ENCODE measurements at regions not wholly inside any gene's neighbourhood (a gene's known extent, or its start where the extent isn't known, plus 50 kb on each side); places are given as distances from the start of the nearest gene placed in this dataset.

DNA sequence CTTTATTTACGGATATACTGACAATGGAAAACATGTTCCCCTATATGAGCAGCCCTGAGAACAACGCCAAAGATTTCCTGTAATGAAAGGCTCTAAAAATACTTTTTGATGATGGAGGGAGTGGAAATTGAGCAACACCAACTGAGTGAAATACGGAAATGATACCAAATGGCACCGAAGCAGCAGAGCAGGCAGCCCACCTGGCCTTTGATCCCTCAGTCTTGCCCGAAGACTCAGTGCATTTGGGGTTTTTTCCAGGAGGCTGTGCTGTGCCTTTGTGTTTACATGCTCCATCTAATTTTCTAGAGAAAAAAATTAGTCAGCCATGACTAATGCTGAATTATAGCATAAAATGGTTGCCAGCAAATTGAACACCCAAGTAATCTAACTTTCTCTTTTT, 169.9 kb upstream of the RBPJ start:
- H3K4me1 Mint-ChIP-seq, result peaks cover 0 to 2% (median 0%) of the 10 kb centered on the region in 3 donors
- no peak for ATAC-seq (replicated peaks in 1 of 4)
- 56% methylated on average over 3 of the region's 5 CpGs for WGBS (ENCODE audit: insufficient coverage)

GRCh38 chr4:26151615-26152014, 169.2 kb upstream of the RBPJ start:
- no peaks in the 10 kb centered on the region for H3K9me3 ChIP-seq
- peaks cover 0 to 2% of the 10 kb centered on the region in 2 experiments for H3K27me3 ChIP-seq (replicated peaks in 1 of 2; ENCODE audit: control insufficient read depth in 2 of 2, extremely low read depth in 1 of 2, insufficient read depth in 2 of 2, low read length in 1 of 2)
- H3K27ac ChIP-seq (ENCODE audit: low read length), result no peak overlapping the region
- H3K27ac Mint-ChIP-seq, result no peak overlapping the region
- H3K9me3 Mint-ChIP-seq, result no peaks in the 10 kb centered on the region
- H3K4me1 Mint-ChIP-seq, result peaks cover 0 to 2% (median 0%) of the 10 kb centered on the region in 3 donors
- no peak overlapping the region for H3K4me3 Mint-ChIP-seq
- no peak for ATAC-seq (replicated peaks in 1 of 4)
- H3K36me3 ChIP-seq (ENCODE audit: control insufficient read depth in 2 of 2, extremely low read depth in 1 of 2, insufficient read depth in 1 of 2, low read length in 1 of 2), result no peaks in the 10 kb centered on the region
- peaks cover 0 to 8% of the 10 kb centered on the region in 2 donors for H3K27me3 Mint-ChIP-seq
- POLR2A ChIA-PET, result no interaction called here
- no peak for DNase-seq
- 91% methylated on average over 6 of the region's 7 CpGs for WGBS (ENCODE audit: insufficient coverage)
- H3K4me1 ChIP-seq (ENCODE audit: control insufficient read depth in 1 of 2, extremely low read depth in 1 of 2, insufficient read depth in 2 of 2, low read length in 2 of 2), result no peaks in the 10 kb centered on the region
- no peaks in the 10 kb centered on the region for H3K36me3 Mint-ChIP-seq
- H3K4me3 ChIP-seq (ENCODE audit: control insufficient read depth in 1 of 2, extremely low read depth in 1 of 2, low read length in 1 of 2), result no peak overlapping the region
- CTCF ChIA-PET, result no interaction called here

More for the DNA sequence above, 169.9 kb upstream of the RBPJ start:
- H3K4me1 ChIP-seq (ENCODE audit: control insufficient read depth in 1 of 2, extremely low read depth in 1 of 2, insufficient read depth in 2 of 2, low read length in 2 of 2), result no peaks in the 10 kb centered on the region
- H3K9me3 ChIP-seq, result no peaks in the 10 kb centered on the region
- Mint-ChIP-seq H3K27me3 (peaks cover 0 to 8% of the 10 kb centered on the region in 2 donors), H3K9me3 (no peaks in the 10 kb centered on the region), H3K27ac (no peak overlapping the region), H3K4me3 (no peak overlapping the region), H3K36me3 (no peaks in the 10 kb centered on the region)
- H3K36me3 ChIP-seq (ENCODE audit: control insufficient read depth in 2 of 2, extremely low read depth in 1 of 2, insufficient read depth in 1 of 2, low read length in 1 of 2), result no peaks in the 10 kb centered on the region
- H3K27ac ChIP-seq (ENCODE audit: low read length), result no peak overlapping the region
- no peak overlapping the region for H3K4me3 ChIP-seq (ENCODE audit: control insufficient read depth in 1 of 2, extremely low read depth in 1 of 2, low read length in 1 of 2)
- POLR2A ChIA-PET, result no interaction called here
- H3K27me3 ChIP-seq (replicated peaks in 1 of 2; ENCODE audit: control insufficient read depth in 2 of 2, extremely low read depth in 1 of 2, insufficient read depth in 2 of 2, low read length in 1 of 2), result peaks cover 0 to 2% of the 10 kb centered on the region in 2 experiments
- DNase-seq, result no peak
- CTCF ChIA-PET, result no interaction called here

DNA sequence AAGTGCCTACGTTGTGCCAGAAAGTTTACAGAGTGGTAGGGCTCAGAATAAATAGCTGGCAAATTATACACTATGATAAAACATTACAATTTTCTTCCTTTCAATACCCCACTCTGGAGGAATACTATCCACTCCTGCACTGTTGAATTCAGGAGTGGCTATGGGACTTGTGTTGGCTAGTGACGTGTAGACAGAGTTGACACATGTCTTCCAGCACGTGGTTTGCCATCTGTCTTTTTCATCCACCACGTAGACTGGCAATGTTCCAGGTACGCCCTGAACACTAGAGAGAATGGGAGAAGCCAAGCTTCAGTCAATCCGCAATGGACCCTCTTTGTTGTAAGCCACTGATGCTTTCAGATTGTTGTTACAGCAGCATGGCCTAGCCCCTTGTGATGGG, 168.8 kb upstream of the RBPJ start:
- Mint-ChIP-seq H3K36me3 (no peaks in the 10 kb centered on the region), H3K27ac (no peak overlapping the region), H3K4me1 (peaks cover 0 to 2% (median 0%) of the 10 kb centered on the region in 3 donors), H3K9me3 (no peaks in the 10 kb centered on the region), H3K27me3 (peaks cover 0 to 8% of the 10 kb centered on the region in 2 donors), H3K4me3 (no peak overlapping the region)
- H3K36me3 ChIP-seq (ENCODE audit: control insufficient read depth in 2 of 2, extremely low read depth in 1 of 2, insufficient read depth in 1 of 2, low read length in 1 of 2), result no peaks in the 10 kb centered on the region
- ATAC-seq (replicated peaks in 1 of 4) (no peak), DNase-seq (no peak)
- H3K4me3 ChIP-seq (ENCODE audit: control insufficient read depth in 1 of 2, extremely low read depth in 1 of 2, low read length in 1 of 2), result no peak overlapping the region
- no peaks in the 10 kb centered on the region for H3K4me1 ChIP-seq (ENCODE audit: control insufficient read depth in 1 of 2, extremely low read depth in 1 of 2, insufficient read depth in 2 of 2, low read length in 2 of 2)
- POLR2A ChIA-PET, result no interaction called here
- no peak overlapping the region for H3K27ac ChIP-seq (ENCODE audit: low read length)
- H3K9me3 ChIP-seq, result no peaks in the 10 kb centered on the region
- CTCF ChIA-PET, result interaction anchor here in 1 of 2 donors (0.6 kb wide), 1 partner anchor 9 kb away, joined by 3 read pairs; no protein-coding TSS in a partner anchor
- WGBS (ENCODE audit: insufficient coverage), result 74% methylated on average over 5 of the region's 6 CpGs
- peaks cover 0 to 2% of the 10 kb centered on the region in 2 experiments for H3K27me3 ChIP-seq (replicated peaks in 1 of 2; ENCODE audit: control insufficient read depth in 2 of 2, extremely low read depth in 1 of 2, insufficient read depth in 2 of 2, low read length in 1 of 2)

- Mint-ChIP-seq H3K9me3 (peaks cover 0 to 3% (median 0%) of the 10 kb centered on the region in 3 donors), H3K4me3 (no peak overlapping the region), H3K27ac (no peak overlapping the region), H3K27me3 (peaks cover 0 to 7% of the 10 kb centered on the region in 2 donors), H3K4me1 (peaks cover 0 to 2% (median 0%) of the 10 kb centered on the region in 3 donors), H3K36me3 (no peaks in the 10 kb centered on the region)
- H3K27ac ChIP-seq (ENCODE audit: low read length), result no peak overlapping the region
- no peak overlapping the region for H3K4me3 ChIP-seq (ENCODE audit: control insufficient read depth in 1 of 2, extremely low read depth in 1 of 2, low read length in 1 of 2)
- DNase-seq (no peak), ATAC-seq (replicated peaks in 1 of 4) (no peak)
- H3K27me3 ChIP-seq (replicated peaks in 1 of 2; ENCODE audit: control insufficient read depth in 2 of 2, extremely low read depth in 1 of 2, insufficient read depth in 2 of 2, low read length in 1 of 2), result no peaks in the 10 kb centered on the region
- ChIA-PET CTCF (interaction anchor here in 1 of 2 donors (0.6 kb wide), 1 partner anchor 26 kb away, joined by 3 read pairs; no protein-coding TSS in a partner anchor), POLR2A (no interaction called here)
- no peaks in the 10 kb centered on the region for H3K36me3 ChIP-seq (ENCODE audit: control insufficient read depth in 2 of 2, extremely low read depth in 1 of 2, insufficient read depth in 1 of 2, low read length in 1 of 2)
- H3K4me1 ChIP-seq (ENCODE audit: control insufficient read depth in 1 of 2, extremely low read depth in 1 of 2, insufficient read depth in 2 of 2, low read length in 2 of 2), result no peaks in the 10 kb centered on the region
- H3K9me3 ChIP-seq, result no peaks in the 10 kb centered on the region
Observed at GRCh38 chr4:26157541-26157940, 163.3 kb upstream of the RBPJ start.

- DNase-seq (no peak), ATAC-seq (replicated peaks in 1 of 4) (no peak)
- Mint-ChIP-seq H3K27me3 (peaks cover 0 to 4% of the 10 kb centered on the region in 2 donors), H3K9me3 (peaks cover 0 to 3% (median 0%) of the 10 kb centered on the region in 3 donors), H3K4me1 (peaks cover 0 to 5% (median 2%) of the 10 kb centered on the region in 3 donors), H3K4me3 (no peak overlapping the region), H3K27ac (no peak overlapping the region), H3K36me3 (no peaks in the 10 kb centered on the region)
- ChIA-PET CTCF (no interaction called here), POLR2A (no interaction called here)
- Histone ChIP-seq H3K27me3 (replicated peaks in 1 of 2; ENCODE audit: control insufficient read depth in 2 of 2, extremely low read depth in 1 of 2, insufficient read depth in 2 of 2, low read length in 1 of 2) (no peaks in the 10 kb centered on the region), H3K36me3 (ENCODE audit: control insufficient read depth in 2 of 2, extremely low read depth in 1 of 2, insufficient read depth in 1 of 2, low read length in 1 of 2) (no peaks in the 10 kb centered on the region), H3K4me3 (ENCODE audit: control insufficient read depth in 1 of 2, extremely low read depth in 1 of 2, low read length in 1 of 2) (no peak overlapping the region), H3K4me1 (ENCODE audit: control insufficient read depth in 1 of 2, extremely low read depth in 1 of 2, insufficient read depth in 2 of 2, low read length in 2 of 2) (no peaks in the 10 kb centered on the region), H3K27ac (ENCODE audit: low read length) (no peak overlapping the region), H3K9me3 (no peaks in the 10 kb centered on the region)
- WGBS (ENCODE audit: insufficient coverage), result 100% methylated on average over 1 of the region's 3 CpGs
Observed at GRCh38 chr4:26160591-26160990, 160.2 kb upstream of the RBPJ start.

DNA sequence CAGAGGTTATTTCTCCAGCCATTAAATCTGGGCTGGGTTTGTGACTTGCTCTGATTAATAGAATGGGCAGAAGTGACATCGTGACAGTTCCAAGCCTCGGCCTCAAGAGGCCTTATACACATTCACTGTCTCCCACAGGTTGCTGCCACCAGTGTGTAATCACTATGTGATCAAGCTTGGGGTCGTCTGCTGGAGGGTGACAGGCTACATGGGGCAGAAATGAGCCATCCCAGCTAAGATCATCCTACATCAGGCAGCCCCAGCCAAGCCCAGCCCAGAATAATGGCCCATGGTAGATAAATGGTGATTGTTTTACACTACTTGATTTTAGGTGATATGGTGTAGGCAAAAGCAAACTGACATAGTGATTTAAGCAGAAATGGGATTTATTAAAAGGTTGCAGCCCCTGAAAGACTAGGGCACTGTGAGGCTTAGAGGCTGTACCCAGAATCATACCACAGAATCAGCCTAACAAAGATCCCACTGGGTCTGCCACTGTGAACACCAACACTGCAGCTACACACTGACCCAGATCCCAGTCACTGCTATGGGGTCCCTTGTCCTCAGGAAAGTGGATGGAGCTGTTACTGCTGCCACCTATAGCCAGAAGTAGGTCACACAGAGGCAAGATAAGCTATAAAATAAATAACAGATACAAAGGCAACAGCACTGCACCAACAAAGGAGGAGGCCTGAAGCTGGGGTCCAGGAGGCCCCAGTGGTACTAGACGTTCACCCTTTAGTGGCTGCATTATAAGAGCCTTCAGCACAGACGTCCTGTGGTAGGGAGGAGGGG, 159.6 kb upstream of the RBPJ start:
- no peak overlapping the region for H3K27ac Mint-ChIP-seq
- no peaks in the 10 kb centered on the region for H3K4me1 ChIP-seq (ENCODE audit: control insufficient read depth in 1 of 2, extremely low read depth in 1 of 2, insufficient read depth in 2 of 2, low read length in 2 of 2)
- no peak overlapping the region for H3K27ac ChIP-seq (ENCODE audit: low read length)
- no peak overlapping the region for H3K4me3 Mint-ChIP-seq
- DNase-seq (no peak), ATAC-seq (replicated peaks in 1 of 4) (no peak)
- peaks cover 0 to 3% (median 0%) of the 10 kb centered on the region in 3 donors for H3K9me3 Mint-ChIP-seq
- CTCF ChIA-PET, result no interaction called here
- no peaks in the 10 kb centered on the region for H3K9me3 ChIP-seq
- no CpG with 5 or more reads among the region's 5 CpGs for WGBS (ENCODE audit: insufficient coverage)
- no peaks in the 10 kb centered on the region for H3K27me3 ChIP-seq (replicated peaks in 1 of 2; ENCODE audit: control insufficient read depth in 2 of 2, extremely low read depth in 1 of 2, insufficient read depth in 2 of 2, low read length in 1 of 2)
- H3K27me3 Mint-ChIP-seq, result peaks cover 0 to 4% of the 10 kb centered on the region in 2 donors
- no peaks in the 10 kb centered on the region for H3K36me3 Mint-ChIP-seq
- no peaks in the 10 kb centered on the region for H3K36me3 ChIP-seq (ENCODE audit: control insufficient read depth in 2 of 2, extremely low read depth in 1 of 2, insufficient read depth in 1 of 2, low read length in 1 of 2)
- H3K4me1 Mint-ChIP-seq, result peaks cover 0 to 5% (median 0%) of the 10 kb centered on the region in 3 donors
- H3K4me3 ChIP-seq (ENCODE audit: control insufficient read depth in 1 of 2, extremely low read depth in 1 of 2, low read length in 1 of 2), result no peak overlapping the region
- POLR2A ChIA-PET, result no interaction called here
